GM12878 (cell line): ENCODE measurements at regions not wholly inside any gene's neighbourhood (a gene's known extent, or its start where the extent isn't known, plus 50 kb on each side); places are given as distances from the start of the nearest gene placed in this dataset.

Source experiments
- ATAC-seq: fragments of 200-7000 bp; cut with Tn5 transposase; 3 replicates; pipeline ENCODE4 v1.9.1; 2020; ENCODE audit warnings: mild to moderate bottlenecking, moderate library complexity
- BruUV-seq: library from RNA; stranded (reverse); fragments of 400-500 nt; replicated peaks from 2 replicates; lab custom pipeline; 2021; lab: Mats Ljungman, UMichigan
- CTCF ChIA-PET: fragments of 300-600 bp; sonication (Branson Sonifier 250); formaldehyde crosslinking; extraction: SDS; loops from one replicate; lab custom pipeline; 2021; ENCODE audit warnings: inconsistent platforms; lab: Yijun Ruan, JAX
- POLR2A ChIA-PET: fragments of 350-600 bp; formaldehyde crosslinking; extraction: SDS; loops from one replicate; lab custom pipeline; 2021; ENCODE audit warnings: inconsistent platforms; lab: Charles Lee
- RAD21 ChIA-PET: fragments of 300-600 bp; sonication (Branson Sonifier 250); formaldehyde crosslinking; loops from one replicate; lab custom pipeline; 2023; ENCODE audit warnings: antibody characterized with exemption; ENCODE audit not compliant: unreplicated experiment; lab: Charles Lee
- SMC1A ChIA-PET: fragments of 300-600 bp; sonication (Branson Sonifier 250); formaldehyde crosslinking; loops from one replicate; lab custom pipeline; 2023; ENCODE audit not compliant: unreplicated experiment, uncharacterized antibody; lab: Charles Lee
- DNase-seq: peaks from one replicate; pipeline ENCODE4 v3.0.0-alpha.2; 2011; ENCODE audit warnings: low read depth, low spot score
- FAIRE-seq: peaks from 3 replicates; lab custom pipeline; 2011; peaks lifted over from hg19 to GRCh38; lab: Jason Lieb, UNC
- H2AFZ ChIP-seq: 2 replicates; pipeline ENCODE4 v1.6.0; 2011; ENCODE audit warnings: low read depth, low read length, control low read depth; ENCODE audit not compliant: control insufficient read depth
- H3K27ac ChIP-seq: 2 replicates; pipeline ENCODE4 v1.5.1; 2011; ENCODE audit warnings: control low read depth; ENCODE audit not compliant: control insufficient read depth, insufficient read depth
- H3K27me3 ChIP-seq, 2 experiments: replicated peaks in 1 of 2; 2 replicates each; pipeline versions ENCODE4 v1.6.0 to v1.6.1; 2011; ENCODE audit warnings: low read length in 1 of 2; ENCODE audit not compliant: control insufficient read depth in 2 of 2, insufficient read depth in 2 of 2
- H3K36me3 ChIP-seq, 2 experiments: 2 replicates each; pipeline ENCODE4 v1.5.1; 2011; ENCODE audit warnings: low read length in 1 of 2; ENCODE audit not compliant: control insufficient read depth in 2 of 2, insufficient read depth in 2 of 2
- H3K4me1 ChIP-seq: 2 replicates; pipeline ENCODE4 v1.6.1; 2011; ENCODE audit warnings: mild to moderate bottlenecking, low read length, moderate library complexity, mixed read lengths; ENCODE audit not compliant: control insufficient read depth, insufficient read depth
- H3K4me2 ChIP-seq: 2 replicates; pipeline ENCODE4 v1.6.0; 2011; ENCODE audit warnings: control low read depth; ENCODE audit not compliant: control insufficient read depth, insufficient read depth
- H3K4me3 ChIP-seq: fragments of 200-600 bp; sonication (generic); 2 replicates; pipeline ENCODE4 v1.5.1; 2016
- H3K79me2 ChIP-seq: 2 replicates; pipeline ENCODE4 v1.6.0; 2011; ENCODE audit warnings: low read length; ENCODE audit not compliant: control insufficient read depth, insufficient read depth
- H3K9ac ChIP-seq: 2 replicates; pipeline ENCODE4 v1.8.0; 2011; ENCODE audit warnings: low read length, control low read depth, mixed read lengths; ENCODE audit not compliant: control insufficient read depth, insufficient read depth
- H3K9me3 ChIP-seq: replicated peaks from 3 replicates; pipeline ENCODE4 v1.5.1; 2011; ENCODE audit warnings: mild to moderate bottlenecking, low read length; ENCODE audit not compliant: control insufficient read depth, insufficient read depth
- H4K20me1 ChIP-seq: 2 replicates; pipeline ENCODE4 v1.6.0; 2011; ENCODE audit not compliant: control insufficient read depth, insufficient read depth
- CBX5 ChIP-seq: sonication (generic); IDR thresholded peaks from 2 replicates; pipeline ENCODE4 v1.6.1; 2016; ENCODE audit warnings: low read depth, moderate library complexity, mild to moderate bottlenecking, inconsistent platforms
- CREB1 ChIP-seq: IDR thresholded peaks from 2 replicates; pipeline ENCODE4 v1.6.1; 2012; ENCODE audit warnings: low read depth, mild to moderate bottlenecking, inconsistent platforms
- EP300 ChIP-seq, 2 experiments: fragments of 150-350 bp in 1 of 2; IDR thresholded peaks; 2 replicates each; pipeline ENCODE4 v1.6.1; 2011 to 2012; ENCODE audit warnings: low read depth in 2 of 2, low read length in 2 of 2, borderline replicate concordance in 1 of 2, improper control_type of control experiment in 1 of 2, inconsistent platforms in 1 of 2; ENCODE audit not compliant: control insufficient read depth in 1 of 2
- FOS ChIP-seq: IDR thresholded peaks from 3 replicates; pipeline ENCODE4 v1.6.1; 2011; ENCODE audit warnings: borderline replicate concordance; ENCODE audit not compliant: insufficient read length; ENCODE audit errors: extremely low read depth
- FOXK2 ChIP-seq: fragments of 450-650 bp; IDR thresholded peaks from 2 replicates; pipeline ENCODE4 v1.6.1; 2017; ENCODE audit warnings: mild to moderate bottlenecking, moderate library complexity
- HCFC1 ChIP-seq: fragments of 150-350 bp; IDR thresholded peaks from 2 replicates; pipeline ENCODE4 v1.6.1; 2014; ENCODE audit warnings: low read length
- IKZF2 ChIP-seq, 2 experiments: fragments of 450-650 bp; IDR thresholded peaks; 2 replicates each; pipeline ENCODE4 v1.6.1; 2017; ENCODE audit warnings: mild to moderate bottlenecking in 2 of 2, moderate library complexity in 2 of 2
- KDM1A ChIP-seq: fragments of 200-600 bp; sonication (generic); IDR thresholded peaks from 2 replicates; pipeline ENCODE4 v1.6.1; 2016; ENCODE audit warnings: borderline replicate concordance
- MTA2 ChIP-seq: fragments of 450-650 bp; IDR thresholded peaks from 2 replicates; pipeline ENCODE4 v1.6.1; 2016; ENCODE audit warnings: low read depth, mild to moderate bottlenecking, moderate library complexity
- NFIC ChIP-seq: IDR thresholded peaks from 2 replicates; pipeline ENCODE4 v1.6.1; 2012; ENCODE audit warnings: low read depth, mild to moderate bottlenecking, inconsistent platforms, low read length, moderate library complexity
- NFYB ChIP-seq: IDR thresholded peaks from 2 replicates; pipeline ENCODE4 v1.6.1; 2011; ENCODE audit warnings: low read depth, mild to moderate bottlenecking, low read length, improper control_type of control experiment, moderate library complexity; ENCODE audit not compliant: insufficient read depth
- SIN3A ChIP-seq: IDR thresholded peaks from 2 replicates; pipeline ENCODE4 v1.6.1; 2012; ENCODE audit warnings: low read depth, low read length, improper control_type of control experiment
- STAT3 ChIP-seq: IDR thresholded peaks from 2 replicates; pipeline ENCODE4 v1.6.1; 2011; ENCODE audit warnings: low read depth, low read length, improper control_type of control experiment
- SUZ12 ChIP-seq: fragments of 200-600 bp; sonication (generic); IDR thresholded peaks from one replicate; pipeline ENCODE4 v1.6.1; 2018; ENCODE audit warnings: antibody characterized with exemption, mild to moderate bottlenecking; ENCODE audit not compliant: unreplicated experiment
- TCF12 ChIP-seq: IDR thresholded peaks from 2 replicates; pipeline ENCODE4 v1.6.1; 2011; ENCODE audit warnings: low read depth, mild to moderate bottlenecking, low read length
- YBX1 ChIP-seq: fragments of 450-650 bp; IDR thresholded peaks from 2 replicates; pipeline ENCODE4 v1.6.1; 2016; ENCODE audit warnings: antibody characterized with exemption
- YY1 ChIP-seq: IDR thresholded peaks from 2 replicates; pipeline ENCODE4 v1.6.1; 2011; ENCODE audit warnings: low read depth, mild to moderate bottlenecking, low read length
- ZBTB33 ChIP-seq: fragments of 450-650 bp; IDR thresholded peaks from 2 replicates; pipeline ENCODE4 v1.6.1; 2017; ENCODE audit warnings: mild to moderate bottlenecking
- WGBS: methylation state at CpG from one replicate; pipeline ENCODE4 v1.1.6; 2016; ENCODE audit warnings: low lambda C conversion rate; ENCODE audit not compliant: insufficient replicate concordance, insufficient coverage; ENCODE audit errors: missing lambda C conversion rate; 5-methylcytosine and 5-hydroxymethylcytosine counted together
- in situ Hi-C: fragments of 300-500 bp; cut with MboI; formaldehyde crosslinking; loops from 9 replicates; pipeline ENCODE4 v1.14.3; 2018; ENCODE audit warnings: mixed read lengths
- intact Hi-C: fragments of 100-400 bp; cut with micrococcal nuclease; formaldehyde crosslinking; loops from one replicate; pipeline ENCODE4 v1.14.2; 2022; ENCODE audit not compliant: unreplicated experiment

- H3K36me3 ChIP-seq, result no peaks in the 10 kb centered on the region
- in situ Hi-C loops, result no loop called here
- 43% methylated on average over 1 of the region's 1 CpG for WGBS
- no TSS peak for BruUV-seq
- H2AFZ ChIP-seq, result no peak overlapping the region
- H3K4me3 ChIP-seq, result no peak overlapping the region
- peaks cover 0 to 2% of the 10 kb centered on the region in 2 experiments; a peak in 3 of 4 replicates for H3K27me3 ChIP-seq
- no peak overlapping the region for H3K9ac ChIP-seq
- intact Hi-C loops, result no loop called here
- no peaks in the 10 kb centered on the region for H3K9me3 ChIP-seq
- H3K4me1 ChIP-seq, result no peaks in the 10 kb centered on the region
- SMC1A ChIA-PET, result no interaction called here
- no peak for FAIRE-seq
- H3K79me2 ChIP-seq, result no peaks in the 10 kb centered on the region
- H4K20me1 ChIP-seq, result no peaks in the 10 kb centered on the region
- POLR2A ChIA-PET, result no interaction called here
- DNase-seq, result no peak
- H3K27ac ChIP-seq, result no peak overlapping the region
- RAD21 ChIA-PET, result no interaction called here
- TF ChIP-seq SUZ12, result no peak
- TF ChIP-seq CBX5, result no peak
- TF ChIP-seq MTA2, result no peak
- no peak for TF ChIP-seq EP300 (IDR thresholded peaks at IDR 0.05; ENCODE audit: borderline replicate concordance in 1 of 2, control insufficient read depth in 1 of 2, low read depth in 2 of 2, low read length in 2 of 2)
- no peak for TF ChIP-seq SIN3A
- CTCF ChIA-PET, result interaction anchor here (1.1 kb wide), 1 partner anchor 10 kb away, joined by 3 read pairs; no protein-coding TSS in a partner anchor
- no peak overlapping the region for H3K4me2 ChIP-seq
- ATAC-seq, result no peak
These were observed 309.7 kb downstream of the MYCN start for GRCh38 chr2:16250056-16250425.

GRCh38 chr2:16249246-16250055 is 309.1 kb downstream of the MYCN start:
- intact Hi-C loops, result no loop called here
- no peak for FAIRE-seq
- H3K9ac ChIP-seq, result no peak overlapping the region
- no peaks in the 10 kb centered on the region for H3K36me3 ChIP-seq
- H4K20me1 ChIP-seq, result no peaks in the 10 kb centered on the region
- CTCF ChIA-PET, result interaction anchor here (1.1 kb wide), 1 partner anchor 10 kb away, joined by 3 read pairs; no protein-coding TSS in a partner anchor
- POLR2A ChIA-PET, result no interaction called here
- no peak overlapping the region for H3K27ac ChIP-seq
- H3K4me2 ChIP-seq, result no peak overlapping the region
- no peak for ATAC-seq
- RAD21 ChIA-PET, result no interaction called here
- H3K79me2 ChIP-seq, result no peaks in the 10 kb centered on the region
- no TSS peak for BruUV-seq
- in situ Hi-C loops, result no loop called here
- no peak overlapping the region for H2AFZ ChIP-seq
- H3K4me1 ChIP-seq, result no peaks in the 10 kb centered on the region
- H3K9me3 ChIP-seq, result no peaks in the 10 kb centered on the region
- H3K27me3 ChIP-seq, result peaks cover 0 to 2% of the 10 kb centered on the region in 2 experiments; a peak in 3 of 4 replicates
- WGBS, result 36% methylated on average over 22 of the region's 22 CpGs
- no peak overlapping the region for H3K4me3 ChIP-seq
- SMC1A ChIA-PET, result no interaction called here
- DNase-seq, result no peak
- TF ChIP-seq TCF12 (no peak), CREB1 (no peak), YBX1 (no peak), FOXK2 (no peak), HCFC1 (no peak), NFYB (no peak), NFIC (no peak), IKZF2 (IDR thresholded peaks at IDR 0.05) (no peak), ZBTB33 (no peak), MTA2 (no peak), YY1 (no peak), STAT3 (no peak), FOS (no peak), KDM1A (no peak)
